ENCODE measurements at regions not wholly inside any gene's neighbourhood (a gene's known extent, or its start where the extent isn't known, plus 50 kb on each side); places are given as distances from the start of the nearest gene placed in this dataset.

DNA sequence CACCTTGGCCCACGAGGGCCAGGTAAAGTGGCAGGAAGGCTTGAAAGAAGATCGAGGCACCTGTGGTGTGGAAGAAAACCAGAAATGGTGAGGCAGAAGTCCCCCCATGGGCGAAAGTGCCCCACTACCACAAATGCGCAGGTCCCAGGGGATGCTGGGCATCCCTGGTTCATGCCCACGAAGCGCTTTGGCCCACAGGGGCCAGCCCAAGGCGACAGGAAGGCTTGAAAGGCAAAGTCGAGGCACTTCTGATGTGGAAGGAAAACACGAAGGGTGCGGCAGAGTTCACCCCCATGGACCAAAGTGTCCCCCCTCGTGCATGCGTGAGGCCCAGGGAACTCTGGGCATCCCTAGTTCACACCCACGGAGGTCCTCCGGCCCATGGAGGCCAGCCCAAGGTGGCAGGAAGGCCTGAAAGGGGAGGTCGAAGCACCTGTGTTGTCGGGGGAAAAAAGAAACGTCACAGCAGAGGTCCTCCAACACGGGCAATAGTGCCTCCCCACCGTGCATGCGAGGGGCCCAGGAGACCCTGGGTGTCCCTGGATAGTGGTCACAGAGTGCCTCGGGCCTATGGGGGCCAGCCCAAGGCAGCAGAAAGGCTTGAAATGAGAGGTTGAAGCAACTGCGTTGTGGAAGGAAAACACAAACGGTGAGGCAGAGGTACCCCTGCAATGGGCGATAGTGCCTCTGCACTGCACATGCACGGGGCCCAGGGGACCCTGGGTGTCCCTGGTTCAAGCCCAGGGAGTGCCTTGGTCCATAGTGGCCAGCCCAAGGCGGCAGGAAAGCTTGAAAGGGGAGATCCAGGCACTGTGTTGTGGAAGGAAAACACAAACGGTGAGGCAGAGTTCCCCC, 373.9 kb downstream of the ALG10 start:
- DNase-seq (ENCODE audit: low read depth), result no peak

DNA sequence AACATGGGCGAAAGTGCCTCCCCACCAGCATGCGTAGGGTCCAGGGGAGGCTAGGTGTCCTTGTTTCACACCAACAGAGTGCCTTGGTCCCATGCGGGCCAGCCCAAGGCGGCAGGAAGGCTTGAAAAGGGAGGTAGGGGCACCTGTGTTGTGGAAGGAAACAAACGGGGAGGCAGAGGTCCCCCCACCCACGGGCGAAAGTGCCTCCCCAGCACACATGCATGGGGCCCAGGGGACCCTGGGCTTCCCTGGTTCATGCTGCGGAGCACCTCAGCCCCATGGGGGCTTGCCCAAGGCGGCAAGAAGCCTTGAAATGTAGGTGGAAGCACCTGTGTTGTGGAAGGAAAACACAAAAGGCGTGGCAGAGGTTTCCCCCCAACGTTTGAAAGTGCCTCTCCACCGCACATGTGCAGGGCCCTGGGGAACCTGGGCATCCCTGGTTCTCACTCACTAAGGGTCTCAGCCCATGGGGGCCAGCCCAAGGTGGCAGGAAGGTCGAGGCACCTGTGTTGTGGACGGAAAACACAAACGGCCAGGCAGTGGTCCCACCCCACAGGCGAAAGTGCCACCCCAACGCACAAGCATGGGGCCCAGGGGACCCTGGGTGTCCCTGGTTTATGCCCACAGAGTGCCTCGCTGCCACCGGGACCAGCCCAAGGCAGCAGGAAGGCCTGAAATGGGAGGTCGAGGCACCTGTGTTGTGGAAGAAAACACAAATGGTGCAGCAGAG, 374.7 kb downstream of the ALG10 start:
- no peak for DNase-seq (ENCODE audit: low read depth)

DNA sequence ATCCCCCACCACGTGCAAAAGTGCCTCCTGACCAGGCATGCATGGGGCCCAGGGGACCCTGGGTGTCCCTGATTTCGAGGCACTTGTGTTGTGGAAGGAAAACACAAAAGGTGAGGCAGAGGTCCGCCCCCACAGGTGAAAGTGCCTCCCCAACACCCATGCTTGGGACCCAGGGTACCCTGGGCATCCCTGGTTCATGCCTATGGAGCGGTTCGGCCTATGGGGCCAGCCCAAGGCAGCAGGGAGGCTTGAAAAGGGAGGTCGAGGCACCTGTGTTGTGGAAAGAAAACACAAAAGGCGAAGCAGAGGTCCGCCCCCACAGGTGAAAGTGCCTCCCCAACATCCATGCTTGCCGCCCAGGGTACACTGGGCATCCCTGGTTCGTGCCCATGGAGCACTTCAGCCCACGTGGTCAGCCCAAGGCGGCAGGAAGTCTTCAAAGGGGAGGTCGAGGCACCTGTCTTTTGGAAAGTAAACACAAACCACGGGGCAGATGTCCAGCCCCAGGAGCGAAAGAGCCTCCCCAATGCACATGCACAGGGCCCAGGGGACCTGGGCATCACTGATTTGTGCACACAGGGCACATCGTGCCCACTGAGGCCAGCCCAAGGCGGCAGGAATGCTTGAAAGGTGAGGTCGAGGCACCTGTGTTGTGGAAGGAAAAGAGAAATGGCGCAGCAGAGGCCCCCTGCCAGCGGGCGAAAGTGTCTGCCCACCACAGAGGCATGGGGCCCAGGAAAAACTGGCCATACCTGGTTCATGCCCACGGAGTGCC, 375.5 kb downstream of the ALG10 start:
- DNase-seq (ENCODE audit: low read depth), result no peak

DNA sequence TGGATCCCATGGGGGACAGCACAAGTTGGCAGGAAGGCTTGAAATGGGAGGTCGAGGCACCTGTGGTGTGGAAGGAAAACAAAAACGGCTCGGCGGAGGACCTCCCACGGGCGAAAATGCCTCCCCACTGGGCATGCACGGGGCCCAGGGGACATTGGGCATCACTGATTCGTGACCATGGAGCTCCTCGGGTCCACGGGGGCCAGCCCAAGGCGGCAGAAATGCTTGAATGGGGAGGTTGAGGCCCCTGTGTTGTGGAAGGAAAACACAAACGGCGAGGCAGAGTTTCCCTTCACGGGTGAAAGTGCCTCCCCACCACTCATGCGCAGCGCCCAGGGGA, 376.0 kb downstream of the ALG10 start:
- DNase-seq (ENCODE audit: low read depth), result no peak

DNA sequence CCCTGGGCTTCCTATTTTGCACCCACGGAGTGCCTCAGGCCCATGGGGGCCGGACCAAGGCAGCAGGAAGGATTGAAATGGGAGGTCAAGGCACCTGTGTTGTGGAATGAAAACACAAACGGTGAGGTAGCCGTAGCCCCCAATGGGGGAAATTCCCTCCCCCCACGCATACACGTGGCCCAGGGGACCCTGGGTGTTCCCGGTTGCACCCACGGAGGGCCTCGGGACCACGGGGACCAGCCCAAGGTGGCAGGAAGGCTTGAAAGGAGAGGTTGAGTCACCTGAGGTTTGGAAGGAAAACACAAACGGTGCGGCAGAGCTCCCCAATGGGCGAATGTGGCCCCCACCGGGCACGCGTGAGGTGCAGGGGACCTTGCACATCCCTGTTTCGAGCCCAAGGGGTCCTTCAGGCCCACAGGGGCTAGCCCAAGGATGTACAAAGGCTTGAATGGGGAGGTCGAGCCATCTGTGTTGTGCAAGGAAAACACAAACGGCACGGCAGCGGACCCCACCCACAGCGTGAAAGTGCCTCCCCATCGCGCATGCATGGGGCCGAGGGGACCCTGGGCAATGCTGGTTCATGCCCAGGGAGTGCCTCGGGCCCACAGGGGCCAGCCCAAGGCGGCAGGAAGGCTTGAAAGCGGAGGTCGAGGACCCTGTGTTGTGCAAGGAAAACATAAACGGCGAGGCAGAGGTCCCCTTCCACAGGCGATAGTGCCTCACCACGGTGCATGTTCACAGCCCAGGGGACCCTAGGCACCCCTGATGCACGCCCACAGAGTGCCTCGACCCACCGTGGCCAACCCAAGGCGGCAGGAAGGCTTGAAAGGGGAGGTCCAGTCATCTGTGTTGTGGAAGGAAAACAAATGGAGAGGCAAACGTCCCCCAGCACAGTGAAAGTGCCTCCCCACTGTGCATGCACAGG, 376.7 kb downstream of the ALG10 start:
- no peak for DNase-seq (ENCODE audit: low read depth)

DNA sequence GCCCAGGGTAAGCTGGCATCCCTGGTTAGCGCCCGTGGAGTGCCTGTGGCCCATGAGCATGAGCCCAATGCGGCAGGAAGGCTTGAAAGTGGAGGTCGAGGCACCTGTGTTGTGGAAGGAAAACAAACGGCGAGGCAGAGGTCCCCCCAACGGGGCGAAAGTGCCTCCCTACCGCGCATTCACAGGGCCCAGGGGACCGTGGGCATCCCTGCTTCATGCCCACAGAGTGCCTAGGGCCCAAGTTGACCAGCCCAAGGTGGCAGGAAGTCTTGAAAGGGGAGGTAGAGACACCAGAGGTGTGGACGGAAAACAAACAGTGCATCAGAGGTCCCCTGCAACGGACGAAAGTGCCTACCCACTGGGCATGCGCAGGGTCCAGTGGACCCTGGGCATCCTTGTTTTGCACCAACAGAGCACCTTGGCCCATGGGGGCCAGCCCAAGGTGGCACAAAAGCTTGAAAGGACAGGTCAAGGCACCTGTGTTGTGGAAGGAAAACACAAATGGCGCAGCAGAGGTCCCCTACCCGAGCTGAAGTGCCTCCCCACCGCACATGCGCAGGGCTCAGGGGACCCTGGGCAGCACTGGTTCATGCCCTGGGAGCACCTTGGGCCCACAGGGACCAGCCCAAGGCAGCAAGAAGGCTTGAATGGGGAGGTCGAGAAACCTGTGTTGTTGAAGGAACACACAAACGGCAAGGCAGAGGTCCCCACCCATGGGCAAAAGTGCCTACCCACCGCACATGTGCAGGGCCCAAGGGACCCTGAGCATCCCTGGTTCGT, 377.5 kb downstream of the ALG10 start:
- no peak for DNase-seq (ENCODE audit: low read depth)

DNA sequence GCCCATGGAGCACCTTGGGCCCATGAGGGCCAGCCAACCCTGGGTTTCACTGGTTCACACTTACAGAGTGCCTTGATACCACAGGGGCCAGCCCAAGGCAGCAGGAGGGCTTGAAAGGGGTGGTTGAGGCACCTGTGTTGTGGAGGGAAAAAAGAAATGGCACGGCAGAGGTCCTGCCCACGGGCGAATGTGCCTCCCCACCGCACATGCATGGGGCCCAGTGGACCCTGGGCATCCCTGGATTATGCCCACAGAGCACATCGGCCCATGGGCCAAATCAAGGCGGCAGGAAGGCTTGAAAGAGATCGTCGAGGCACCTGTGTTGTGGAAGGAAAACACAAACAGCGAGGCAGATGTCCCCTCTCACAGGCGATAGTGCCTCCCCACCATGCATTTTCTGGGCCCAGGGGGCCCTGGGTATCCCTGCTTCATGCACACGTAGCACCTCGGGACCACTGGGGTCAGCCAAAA, 378.1 kb downstream of the ALG10 start:
- no peak for DNase-seq (ENCODE audit: low read depth)

DNA sequence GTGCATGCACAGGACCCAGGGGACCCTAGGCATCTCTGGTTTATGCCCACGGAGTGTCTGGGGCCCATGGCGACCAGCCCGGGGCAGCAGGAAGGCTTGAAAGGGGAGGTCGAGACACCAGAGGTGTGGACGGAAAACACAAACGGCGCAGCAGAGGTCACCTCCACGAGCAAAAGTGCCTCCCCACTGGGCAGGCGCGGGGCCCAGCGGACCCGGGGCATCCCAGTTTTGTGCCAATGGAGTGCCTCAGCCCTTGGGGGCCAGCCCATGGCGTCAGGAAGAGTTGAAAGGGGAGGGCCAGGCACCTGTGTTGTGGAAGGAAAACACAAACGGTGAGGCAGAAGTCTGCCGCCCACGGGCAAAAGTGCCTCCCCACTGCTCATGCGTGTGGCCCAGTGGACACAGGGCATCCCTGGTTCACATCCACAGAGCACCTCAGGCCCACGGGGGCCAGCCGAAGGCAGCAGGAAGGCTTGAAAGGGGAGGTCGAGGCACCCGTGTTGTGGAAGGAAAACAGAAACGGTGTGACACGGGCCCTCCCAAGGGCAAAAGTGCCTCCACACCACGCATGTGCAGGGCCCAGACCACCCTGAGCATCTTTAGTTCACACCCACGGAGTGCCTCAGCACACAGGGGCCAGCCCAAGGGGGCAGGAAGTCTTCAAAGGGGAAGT, 378.8 kb downstream of the ALG10 start:
- no peak for DNase-seq (ENCODE audit: low read depth)

DNA sequence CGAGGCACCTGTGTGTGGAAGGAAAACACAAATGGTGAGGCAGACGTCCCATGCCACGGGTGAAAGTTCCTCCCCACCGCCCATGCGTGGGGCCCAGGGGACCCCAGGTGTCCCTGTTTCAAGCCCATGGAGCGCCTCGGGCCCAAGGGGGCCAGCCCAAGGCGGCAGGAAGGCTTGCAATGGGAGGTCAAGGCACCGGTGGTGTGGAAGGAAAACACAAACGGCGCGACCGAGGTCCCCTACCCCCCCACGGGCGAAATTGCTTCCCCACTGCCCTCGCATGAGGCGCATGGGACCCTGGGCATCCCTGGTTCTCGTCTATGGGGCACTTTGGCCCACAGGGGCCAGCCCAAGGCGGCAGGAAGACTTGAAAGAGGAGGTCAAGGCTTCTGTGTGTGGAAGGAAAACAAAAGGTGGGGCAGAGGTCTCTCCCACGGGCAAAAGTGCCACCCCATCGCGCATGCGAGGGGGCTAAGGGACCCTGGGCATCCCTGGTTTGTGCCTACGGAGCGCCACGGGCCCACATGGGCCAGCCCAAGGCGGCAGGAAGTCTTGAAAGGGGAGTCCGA, 379.4 kb downstream of the ALG10 start:
- DNase-seq (ENCODE audit: low read depth), result no peak

DNA sequence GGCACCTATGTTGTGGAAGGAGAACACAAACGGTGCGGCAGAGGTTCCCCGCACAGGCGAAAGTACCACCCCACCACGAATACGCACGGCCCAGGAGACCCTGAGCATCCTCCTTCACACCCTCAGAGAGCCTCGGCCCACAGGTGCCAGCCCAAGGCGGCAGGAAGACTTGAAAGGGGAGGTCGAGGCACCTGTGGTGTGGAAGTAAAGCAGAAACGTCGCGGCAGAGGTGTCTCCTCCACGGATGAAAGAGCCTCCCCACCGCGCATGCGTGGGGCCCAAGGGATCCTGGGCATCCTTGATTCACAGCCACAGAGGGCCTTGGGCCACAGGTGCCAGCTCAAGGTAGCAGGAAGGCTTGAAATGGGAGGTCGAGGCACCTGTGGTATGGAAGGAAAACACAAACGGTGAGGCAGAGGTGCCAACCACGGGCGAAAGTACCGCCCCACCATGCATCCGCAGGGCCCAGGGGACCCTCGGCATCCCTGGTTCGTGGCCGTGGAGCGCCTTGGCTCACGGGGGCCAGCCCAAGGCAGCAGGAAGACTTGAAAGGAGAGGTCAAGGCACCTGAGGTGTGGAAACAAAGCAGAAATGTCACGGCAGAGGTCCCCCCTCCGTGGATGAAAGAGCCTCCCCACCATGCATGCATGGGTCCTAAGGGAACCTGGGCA, 380.1 kb downstream of the ALG10 start:
- no peak for DNase-seq (ENCODE audit: low read depth)

DNA sequence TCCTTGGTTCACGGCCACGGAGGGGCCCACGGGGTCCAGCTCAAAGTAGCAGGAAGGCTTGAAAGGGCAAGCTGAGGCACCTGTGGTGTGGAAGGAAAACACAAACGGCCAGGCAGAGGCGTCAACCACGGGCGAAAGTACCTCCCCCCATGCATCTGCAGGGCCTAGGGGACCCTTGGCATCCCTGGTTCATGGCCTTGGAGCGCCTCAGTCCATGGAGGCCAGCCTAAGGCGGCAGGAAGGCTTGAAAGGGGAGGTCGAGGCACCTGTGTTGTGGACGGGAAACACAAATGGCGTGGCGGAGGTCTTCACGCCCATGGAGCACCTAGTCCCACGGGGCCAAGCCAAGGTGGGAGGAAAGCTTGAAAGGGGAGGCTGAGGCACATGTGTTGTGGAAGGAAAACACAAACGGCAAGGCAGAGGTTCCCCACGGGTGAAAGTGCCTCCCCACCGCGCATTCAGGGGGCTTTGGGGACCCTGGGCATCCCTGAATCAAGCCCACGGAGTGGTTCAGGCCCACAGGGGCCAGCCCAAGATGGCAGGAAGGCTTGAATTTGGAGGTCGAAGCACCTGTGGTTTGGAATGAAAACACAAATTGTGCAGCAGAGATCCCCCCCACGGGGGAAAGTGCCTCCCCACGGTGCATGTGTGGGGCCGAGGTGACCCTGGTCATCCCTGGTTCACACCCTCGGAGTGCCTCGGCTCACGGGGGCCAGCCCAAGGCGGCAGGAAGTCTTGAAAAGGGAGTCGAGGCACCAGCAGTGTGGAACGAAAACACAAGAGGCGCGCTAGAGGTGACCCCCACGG, 380.8 kb downstream of the ALG10 start:
- no peak for DNase-seq (ENCODE audit: low read depth)

DNA sequence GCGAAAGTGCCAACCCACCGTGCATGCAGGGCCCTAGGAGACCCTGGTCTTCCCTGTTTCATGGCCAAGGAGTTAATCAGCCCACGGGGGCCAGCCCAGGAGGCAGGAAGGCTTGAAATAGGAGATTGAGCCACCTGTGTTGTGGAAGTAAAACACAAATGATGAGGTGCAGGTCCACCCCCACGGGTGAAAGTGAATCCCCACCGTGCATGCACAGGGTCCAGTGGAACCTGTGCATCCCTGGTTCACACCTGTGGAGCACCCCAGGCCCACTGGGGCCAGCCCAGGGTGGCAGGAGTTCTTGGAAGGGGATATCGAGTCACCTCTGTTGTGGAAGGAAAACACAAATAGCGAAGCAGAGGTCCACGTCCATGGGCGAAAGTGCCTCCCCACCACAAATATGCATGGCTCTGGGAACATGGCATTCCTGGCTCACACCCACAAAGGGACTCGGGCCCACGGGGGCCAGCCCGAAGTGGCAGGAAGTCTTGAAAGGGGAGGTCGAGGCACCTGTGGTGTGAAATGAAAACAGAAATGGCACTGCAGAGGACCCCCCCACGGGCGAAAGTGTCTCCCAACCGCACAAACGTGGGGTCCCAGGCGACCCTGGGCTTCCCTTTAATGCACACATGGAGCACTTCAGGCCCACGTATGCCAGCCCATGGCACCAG, 381.5 kb downstream of the ALG10 start:
- no peak for DNase-seq (ENCODE audit: low read depth)

DNA sequence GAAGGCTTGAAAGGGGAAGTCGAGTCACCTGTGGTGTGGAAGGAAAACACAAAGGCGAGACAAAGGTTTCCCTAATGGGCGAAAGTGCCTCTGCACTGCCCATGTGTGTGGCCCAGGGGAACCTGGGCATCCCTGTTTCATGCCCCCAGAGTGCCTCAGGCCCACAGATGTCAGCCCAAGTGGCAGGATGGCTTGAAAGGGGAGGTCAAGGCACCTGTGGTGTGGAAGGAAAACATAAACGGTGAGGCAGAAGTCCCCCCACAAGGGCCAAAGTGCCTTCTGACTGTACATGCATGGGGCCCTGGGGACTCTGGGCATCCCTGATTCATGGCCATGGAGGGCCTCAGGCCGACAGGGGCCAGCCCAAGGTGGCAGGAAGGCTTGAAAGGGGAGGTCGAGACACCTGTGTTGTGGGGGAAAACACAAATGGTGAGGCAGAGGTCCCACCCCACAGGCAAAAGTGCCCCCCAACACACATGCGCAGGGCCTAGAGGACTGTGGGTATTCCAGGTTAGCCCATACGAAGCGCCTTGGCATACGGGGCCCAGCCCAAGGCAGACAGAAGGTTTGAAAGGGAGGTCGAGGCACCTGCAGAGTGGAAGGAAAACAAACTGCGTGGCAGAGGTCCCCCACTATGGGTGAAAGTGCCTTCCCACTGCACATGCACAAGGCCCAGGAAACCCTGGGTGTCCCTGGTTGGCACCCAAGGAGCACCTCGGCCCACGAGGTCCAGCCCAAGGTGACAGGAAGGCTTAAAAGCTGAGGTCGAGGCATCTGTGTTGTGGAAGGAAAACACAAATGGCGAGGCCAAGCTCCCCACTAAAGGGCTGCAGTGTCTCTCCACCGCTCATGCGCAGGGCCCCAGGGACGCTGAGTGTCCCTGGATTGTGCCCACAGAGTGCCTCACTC, 382.3 kb downstream of the ALG10 start:
- no peak for DNase-seq (ENCODE audit: low read depth)

DNA sequence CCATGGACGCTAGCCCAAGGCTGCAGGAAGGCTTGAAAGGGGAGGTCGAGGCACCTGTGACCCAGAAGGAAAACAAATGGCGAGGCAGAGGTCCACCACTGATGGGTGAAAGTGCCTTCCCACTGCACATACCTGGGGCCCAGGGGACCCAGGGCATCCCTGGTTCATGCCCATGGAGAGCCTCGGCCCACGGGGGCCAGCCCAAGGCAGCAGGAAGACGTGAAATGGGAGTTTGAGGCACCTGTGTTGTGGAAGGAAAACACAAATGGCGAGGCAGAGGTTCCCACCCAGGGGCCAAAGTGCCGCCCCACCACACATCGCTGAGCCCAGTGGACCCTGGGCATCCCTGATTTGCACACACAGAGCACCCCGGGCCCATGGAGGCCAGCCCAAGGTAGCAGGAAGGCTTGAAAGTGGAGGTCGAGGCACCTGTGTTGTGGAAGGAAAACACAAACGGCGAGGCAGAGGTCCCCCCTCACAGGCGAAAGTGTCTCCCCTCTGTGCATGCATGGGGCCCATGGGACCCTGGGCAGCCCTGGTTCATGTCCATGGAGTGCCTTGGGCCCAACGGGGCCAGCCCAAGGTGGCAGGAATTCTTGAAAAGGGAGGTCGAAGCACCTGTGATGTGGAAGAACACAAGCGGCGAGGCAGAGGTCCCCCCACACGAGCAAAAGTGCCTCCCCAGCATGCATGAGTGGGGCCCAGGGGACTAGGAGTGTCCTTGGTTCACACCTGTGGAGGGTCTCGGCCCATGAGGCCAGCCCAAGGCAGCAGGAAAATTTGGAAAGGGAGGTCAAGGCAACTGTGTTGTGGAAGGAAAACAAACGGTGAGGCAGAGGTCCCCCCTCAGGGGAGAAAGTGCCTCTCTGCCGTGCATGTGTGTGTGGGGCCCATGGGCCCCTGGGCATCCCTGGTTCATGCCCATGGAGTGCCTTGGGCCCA, 383.3 kb downstream of the ALG10 start:
- no peak for DNase-seq (ENCODE audit: low read depth)

DNA sequence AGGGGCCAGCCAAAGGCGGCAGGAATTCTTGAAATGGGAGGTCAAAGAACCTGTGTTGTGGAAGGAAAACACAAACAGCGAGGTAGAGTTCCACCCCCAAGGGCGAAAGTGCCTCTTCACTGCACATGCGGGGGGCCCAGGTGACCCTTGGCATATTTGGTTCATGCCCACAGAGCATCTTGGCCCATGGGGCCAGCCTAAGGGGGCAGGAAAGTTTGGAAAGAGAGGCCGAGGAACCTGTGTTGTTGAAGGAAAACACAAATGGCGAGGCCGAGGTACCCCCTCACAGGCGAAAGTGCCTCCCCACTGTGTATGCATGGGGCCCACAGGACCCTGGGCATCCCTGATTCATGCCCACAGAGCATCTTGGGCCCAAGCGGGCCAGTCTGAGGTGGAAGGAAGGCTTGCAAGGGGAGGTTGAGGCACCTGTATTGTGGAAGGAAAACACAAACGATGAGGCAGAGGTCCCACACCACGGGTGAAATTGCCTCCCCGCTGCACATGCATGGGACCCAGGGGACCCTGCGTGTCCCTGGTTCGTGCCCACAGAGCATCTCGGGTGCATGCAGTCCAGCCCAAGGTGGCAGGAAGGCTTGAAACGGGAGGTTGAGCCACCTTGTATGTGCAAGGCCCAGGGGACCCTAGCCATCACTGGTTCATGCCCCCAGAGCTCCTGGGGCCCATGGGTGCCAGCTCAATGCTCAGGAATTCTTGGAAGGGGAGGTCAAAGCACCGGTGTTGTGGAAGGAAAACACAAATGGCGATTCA, 384.1 kb downstream of the ALG10 start:
- DNase-seq (ENCODE audit: low read depth), result no peak
